ENCODE measurements at regions not wholly inside any gene's neighbourhood (a gene's known extent, or its start where the extent isn't known, plus 50 kb on each side); places are given as distances from the start of the nearest gene placed in this dataset.

- 100% methylated on average over 2 of the region's 4 CpGs for WGBS
- no peaks in the 10 kb centered on the region for H3K27me3 ChIP-seq (replicated peaks; ENCODE audit: insufficient read depth)
- H3K4me1 ChIP-seq (replicated peaks), result no peaks in the 10 kb centered on the region
Observed at GRCh38 chr3:194253270-194253669, 97.9 kb downstream of the CPN2 start.

GRCh38 chr3:194254040-194254439, 97.1 kb downstream of the CPN2 start:
- intact Hi-C loops (cut with DNase I), result no loop called here
- Histone ChIP-seq H3K4me1 (replicated peaks) (no peaks in the 10 kb centered on the region), H3K27me3 (replicated peaks; ENCODE audit: insufficient read depth) (no peaks in the 10 kb centered on the region), H3K9me3 (no peaks in the 10 kb centered on the region), H3K4me3 (no peak overlapping the region), H3K27ac (no peak overlapping the region), H3K36me3 (no peaks in the 10 kb centered on the region)
- WGBS, result 96% methylated on average over 7 of the region's 7 CpGs
- DNase-seq (ENCODE audit: low spot score), result no peak
- TF ChIP-seq CTCF (IDR thresholded peaks at IDR 0.05) (no peak), POLR2A (IDR thresholded peaks at IDR 0.05) (no peak), POLR2AphosphoS5 (IDR thresholded peaks at IDR 0.05) (no peak)

More at GRCh38 chr3:194253270-194253669, 97.9 kb downstream of the CPN2 start:
- intact Hi-C loops (cut with DNase I), result no loop called here
- no peak overlapping the region for H3K4me3 ChIP-seq
- H3K9me3 ChIP-seq, result no peaks in the 10 kb centered on the region
- H3K36me3 ChIP-seq, result no peaks in the 10 kb centered on the region
- no peak overlapping the region for H3K27ac ChIP-seq
- no peak for DNase-seq (ENCODE audit: low spot score)
- TF ChIP-seq CTCF (IDR thresholded peaks at IDR 0.05), result no peak
- no peak for TF ChIP-seq POLR2A (IDR thresholded peaks at IDR 0.05)
- no peak for TF ChIP-seq POLR2AphosphoS5 (IDR thresholded peaks at IDR 0.05)

GRCh38 chr3:194255252-194256039, 95.7 kb downstream of the CPN2 start:
- Histone ChIP-seq H3K4me1 (replicated peaks) (no peaks in the 10 kb centered on the region), H3K27me3 (replicated peaks; ENCODE audit: insufficient read depth) (no peaks in the 10 kb centered on the region), H3K4me3 (no peak overlapping the region), H3K36me3 (no peaks in the 10 kb centered on the region), H3K9me3 (no peaks in the 10 kb centered on the region), H3K27ac (no peak overlapping the region)
- no peak for DNase-seq (ENCODE audit: low spot score)
- TF ChIP-seq POLR2A (IDR thresholded peaks at IDR 0.05), result no peak
- intact Hi-C loops (cut with DNase I), result no loop called here
- WGBS, result 67% methylated on average over 16 of the region's 19 CpGs

GRCh38 chr3:194256040-194256945, 94.8 kb downstream of the CPN2 start:
- intact Hi-C loops (cut with DNase I), result no loop called here
- Histone ChIP-seq H3K9me3 (no peaks in the 10 kb centered on the region), H3K4me1 (replicated peaks) (no peaks in the 10 kb centered on the region), H3K4me3 (no peak overlapping the region), H3K27ac (no peak overlapping the region), H3K36me3 (no peaks in the 10 kb centered on the region), H3K27me3 (replicated peaks; ENCODE audit: insufficient read depth) (no peaks in the 10 kb centered on the region)
- TF ChIP-seq CTCF (IDR thresholded peaks at IDR 0.05) (no peak), POLR2A (IDR thresholded peaks at IDR 0.05) (no peak), POLR2AphosphoS5 (IDR thresholded peaks at IDR 0.05) (no peak)
- 92% methylated on average over 12 of the region's 12 CpGs for WGBS
- DNase-seq (ENCODE audit: low spot score), result no peak

- no peaks in the 10 kb centered on the region for H3K9me3 ChIP-seq
- 95% methylated on average over 8 of the region's 8 CpGs for WGBS
Observed at GRCh38 chr3:194257151-194257621, 93.9 kb downstream of the CPN2 start.

More at GRCh38 chr3:194257151-194257621, 93.9 kb downstream of the CPN2 start:
- DNase-seq (ENCODE audit: low spot score), result no peak
- no peaks in the 10 kb centered on the region for H3K4me1 ChIP-seq (replicated peaks)
- H3K27ac ChIP-seq, result no peak overlapping the region
- intact Hi-C loops (cut with DNase I), result no loop called here
- no peak for TF ChIP-seq CTCF (IDR thresholded peaks at IDR 0.05)
- no peak for TF ChIP-seq POLR2A (IDR thresholded peaks at IDR 0.05)
- TF ChIP-seq POLR2AphosphoS5 (IDR thresholded peaks at IDR 0.05), result no peak
- no peak overlapping the region for H3K4me3 ChIP-seq
- H3K27me3 ChIP-seq (replicated peaks; ENCODE audit: insufficient read depth), result no peaks in the 10 kb centered on the region
- no peaks in the 10 kb centered on the region for H3K36me3 ChIP-seq
